NOMO-1 treated with dmso at 0.1 percent for 144 hours (cell line): ENCODE measurements at regions not wholly inside any gene's neighbourhood (a gene's known extent, or its start where the extent isn't known, plus 50 kb on each side); places are given as distances from the start of the nearest gene placed in this dataset.

ENCODE experiments used
- DNase-seq: peaks from one replicate; lab custom pipeline; 2025; ENCODE audit not compliant: unreplicated experiment; lab: John Stamatoyannopoulos, UW

GRCh38 chr6:67328269-67328668 lies 1306.8 kb upstream of the ADGRB3 start:
- DNase-seq, result no peak

GRCh38 chr6:67300430-67301040 lies 1334.5 kb upstream of the ADGRB3 start:
- DNase-seq, result no peak

- no peak for DNase-seq
Observed at GRCh38 chr6:67292169-67292568, 1342.9 kb upstream of the ADGRB3 start.

GRCh38 chr6:67287566-67287965 lies 1347.5 kb upstream of the ADGRB3 start:
- no peak for DNase-seq

GRCh38 chr6:67285770-67286495 lies 1349.1 kb upstream of the ADGRB3 start:
- no peak for DNase-seq

GRCh38 chr6:67277312-67277711 lies 1357.8 kb upstream of the ADGRB3 start:
- no peak for DNase-seq

- DNase-seq, result no peak
Observed at GRCh38 chr6:67265996-67266921, 1368.8 kb upstream of the ADGRB3 start.

GRCh38 chr6:67252663-67253062 lies 1382.4 kb upstream of the ADGRB3 start:
- DNase-seq, result no peak

GRCh38 chr6:67248077-67248476 lies 1387.0 kb upstream of the ADGRB3 start:
- DNase-seq, result no peak

- DNase-seq, result no peak
Observed at GRCh38 chr6:67244037-67244436, 1391.0 kb upstream of the ADGRB3 start.

- no peak for DNase-seq
Observed at GRCh38 chr6:67237277-67237676, 1397.8 kb upstream of the ADGRB3 start.

- no peak for DNase-seq
Observed at GRCh38 chr6:67231092-67231491, 1404.0 kb upstream of the ADGRB3 start.

- no peak for DNase-seq
Observed at GRCh38 chr6:67224989-67225388, 1410.1 kb upstream of the ADGRB3 start.

- no peak for DNase-seq
Observed at GRCh38 chr6:67221226-67221625, 1413.9 kb upstream of the ADGRB3 start.

GRCh38 chr6:67219346-67219745 lies 1415.7 kb upstream of the ADGRB3 start:
- no peak for DNase-seq

- DNase-seq, result no peak
Observed at GRCh38 chr6:67212584-67212983, 1422.5 kb upstream of the ADGRB3 start.

GRCh38 chr6:67210450-67210849 lies 1424.6 kb upstream of the ADGRB3 start:
- DNase-seq, result no peak

- DNase-seq, result no peak
Observed at GRCh38 chr6:67201563-67201962, 1433.5 kb upstream of the ADGRB3 start.

GRCh38 chr6:67200626-67201403 lies 1434.3 kb upstream of the ADGRB3 start:
- no peak for DNase-seq

GRCh38 chr6:67199425-67199824 lies 1435.7 kb upstream of the ADGRB3 start:
- no peak for DNase-seq

GRCh38 chr6:67190733-67191132 lies 1444.3 kb upstream of the ADGRB3 start:
- no peak for DNase-seq
